ENCODE measurements at regions not wholly inside any gene's neighbourhood (a gene's known extent, or its start where the extent isn't known, plus 50 kb on each side); places are given as distances from the start of the nearest gene placed in this dataset.

DNA sequence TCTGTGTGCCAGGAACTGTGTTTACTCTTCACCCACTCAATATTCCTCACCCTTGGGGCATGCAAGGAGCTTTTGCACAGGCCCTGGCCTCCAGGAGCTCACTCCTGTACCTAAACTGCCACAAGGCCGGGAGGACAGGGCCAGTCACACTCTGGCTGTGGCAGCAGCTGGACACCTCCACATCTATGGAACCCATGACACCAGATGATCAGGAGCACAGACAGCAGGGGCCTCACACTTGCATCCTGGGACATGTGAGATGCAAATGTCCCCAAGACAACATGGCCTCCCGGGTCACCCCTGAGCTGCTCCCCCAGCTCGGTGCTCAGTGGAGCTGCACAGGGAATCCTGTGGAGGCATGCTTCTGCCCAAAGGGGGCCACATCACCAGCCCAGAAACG lies 61.8 kb upstream of the SLC66A3 start:
- Mint-ChIP-seq H3K4me3 (no peak overlapping the region), H3K9me3 (no peaks in the 10 kb centered on the region), H3K36me3 (ENCODE audit: low read depth) (no peaks in the 10 kb centered on the region), H3K4me1 (no peaks in the 10 kb centered on the region; the same call in 2 of the 3 replicates), H3K27ac (no peak overlapping the region), H3K27me3 (ENCODE audit: insufficient read depth, low read depth, poor library complexity) (peaks cover 2% of the 10 kb centered on the region)
- Histone ChIP-seq H3K4me3 (no peak overlapping the region), H3K27me3 (ENCODE audit: insufficient read depth) (no peaks in the 10 kb centered on the region), H3K36me3 (ENCODE audit: insufficient read depth) (no peaks in the 10 kb centered on the region), H2AFZ (peak overlapping the region; percentile 81; the same call in 1 of the 2 replicates), H3K4me2 (no peak overlapping the region), H3F3A (replicated peaks; ENCODE audit: low read depth) (no peaks in the 10 kb centered on the region), H3K27ac (ENCODE audit: low read depth) (no peak overlapping the region), H3K4me1 (ENCODE audit: insufficient read depth) (no peaks in the 10 kb centered on the region), H3K79me2 (replicated peaks; ENCODE audit: insufficient read depth) (no peaks in the 10 kb centered on the region), H4K20me1 (replicated peaks; ENCODE audit: insufficient read depth) (no peaks in the 10 kb centered on the region), H3K9me2 (ENCODE audit: insufficient read depth) (no peaks in the 10 kb centered on the region)
- no peak for TF ChIP-seq NANOG (IDR thresholded peaks at IDR 0.05; ENCODE audit: borderline replicate concordance)
- no peak for DNase-seq (ENCODE audit: low spot score)
- peak; percentile 62 for ATAC-seq

GRCh38 chr2:11094021-11094810 lies 61.1 kb upstream of the SLC66A3 start:
- H3K4me1 Mint-ChIP-seq = no peaks in the 10 kb centered on the region; the same call in 2 of the 3 replicates
- no peaks in the 10 kb centered on the region for H4K20me1 ChIP-seq (replicated peaks; ENCODE audit: insufficient read depth)
- no peak for TF ChIP-seq ETS1 (IDR thresholded peaks at IDR 0.05)
- H3K9me3 Mint-ChIP-seq = no peaks in the 10 kb centered on the region
- H3K27me3 ChIP-seq (ENCODE audit: insufficient read depth) = no peaks in the 10 kb centered on the region
- no peak overlapping the region for H3K4me3 Mint-ChIP-seq
- no peaks in the 10 kb centered on the region for H3K36me3 ChIP-seq (ENCODE audit: insufficient read depth)
- H3K27ac ChIP-seq (ENCODE audit: low read depth) = no peak overlapping the region
- H3K4me3 ChIP-seq = no peak overlapping the region
- peak overlapping the region; percentile 81; the same call in 1 of the 2 replicates for H2AFZ ChIP-seq
- DNase-seq (ENCODE audit: low spot score) (no peak), ATAC-seq (no peak)
- no peaks in the 10 kb centered on the region for H3K79me2 ChIP-seq (replicated peaks; ENCODE audit: insufficient read depth)
- no peaks in the 10 kb centered on the region for H3F3A ChIP-seq (replicated peaks; ENCODE audit: low read depth)
- no peak overlapping the region for H3K27ac Mint-ChIP-seq
- H3K9me2 ChIP-seq (ENCODE audit: insufficient read depth) = no peaks in the 10 kb centered on the region
- no peaks in the 10 kb centered on the region for H3K36me3 Mint-ChIP-seq (ENCODE audit: low read depth)
- H3K4me2 ChIP-seq = no peak overlapping the region
- H3K27me3 Mint-ChIP-seq (ENCODE audit: insufficient read depth, low read depth, poor library complexity) = no peaks in the 10 kb centered on the region
- no peaks in the 10 kb centered on the region for H3K4me1 ChIP-seq (ENCODE audit: insufficient read depth)

DNA sequence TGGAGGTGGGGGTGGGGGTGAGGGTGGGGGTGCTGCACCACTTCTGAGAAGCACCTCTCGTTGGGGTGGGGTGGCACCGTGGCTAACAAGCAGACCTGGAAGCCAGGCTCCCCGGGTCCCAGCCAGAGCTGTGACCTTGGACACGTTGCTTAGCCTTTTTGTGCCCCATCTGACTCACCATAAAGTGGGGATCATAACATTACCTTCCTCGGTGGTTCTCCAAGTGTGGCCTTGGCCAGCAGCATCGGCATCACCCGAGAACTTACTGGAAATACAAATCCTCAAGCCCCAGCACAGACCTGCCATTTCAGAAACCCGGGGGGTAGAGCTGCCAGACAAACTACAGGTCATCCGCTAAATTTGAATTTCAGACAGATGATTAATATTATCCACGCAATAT lies 58.7 kb upstream of the SLC66A3 start:
- no peaks in the 10 kb centered on the region for H3K79me2 ChIP-seq (replicated peaks; ENCODE audit: insufficient read depth)
- Mint-ChIP-seq H3K4me1 (no peaks in the 10 kb centered on the region; the same call in 2 of the 3 replicates), H3K9me3 (no peaks in the 10 kb centered on the region), H3K27ac (no peak overlapping the region), H3K27me3 (ENCODE audit: insufficient read depth, low read depth, poor library complexity) (no peaks in the 10 kb centered on the region), H3K36me3 (ENCODE audit: low read depth) (no peaks in the 10 kb centered on the region), H3K4me3 (no peak overlapping the region)
- H3F3A ChIP-seq (replicated peaks; ENCODE audit: low read depth) = no peaks in the 10 kb centered on the region
- no peaks in the 10 kb centered on the region for H3K36me3 ChIP-seq (ENCODE audit: insufficient read depth)
- H3K4me3 ChIP-seq = no peak overlapping the region
- DNase-seq (ENCODE audit: low spot score) (no peak), ATAC-seq (no peak)
- H2AFZ ChIP-seq = no peak overlapping the region
- no peaks in the 10 kb centered on the region for H3K4me1 ChIP-seq (ENCODE audit: insufficient read depth)
- H4K20me1 ChIP-seq (replicated peaks; ENCODE audit: insufficient read depth) = no peaks in the 10 kb centered on the region
- no peak overlapping the region for H3K4me2 ChIP-seq
- no peak overlapping the region for H3K27ac ChIP-seq (ENCODE audit: low read depth)
- H3K9me2 ChIP-seq (ENCODE audit: insufficient read depth) = no peaks in the 10 kb centered on the region
- no peaks in the 10 kb centered on the region for H3K27me3 ChIP-seq (ENCODE audit: insufficient read depth)
- TF ChIP-seq ZNF114 (CRISPR knock-in tag; IDR thresholded peaks at IDR 0.05) = no peak
- no peak for TF ChIP-seq JUNB (IDR thresholded peaks at IDR 0.05; ENCODE audit: unreplicated experiment)
- no peak for TF ChIP-seq EZH2 (IDR thresholded peaks at IDR 0.05; ENCODE audit: low read depth, unreplicated experiment)
- no peak for TF ChIP-seq STAT1 (IDR thresholded peaks at IDR 0.05; ENCODE audit: unreplicated experiment)
- no peak for TF ChIP-seq NANOG (IDR thresholded peaks at IDR 0.05; ENCODE audit: borderline replicate concordance)
- TF ChIP-seq CREB1 (CRISPR knock-in tag; IDR thresholded peaks at IDR 0.05; ENCODE audit: low read depth) = no peak
- no peak for TF ChIP-seq ZNF462 (CRISPR knock-in tag; IDR thresholded peaks at IDR 0.05)
- TF ChIP-seq EZH2phosphoT487 (IDR thresholded peaks at IDR 0.05; ENCODE audit: unreplicated experiment) = no peak

Data from GM23338 (cell line).